ENCODE measurements at regions not wholly inside any gene's neighbourhood (a gene's known extent, or its start where the extent isn't known, plus 50 kb on each side); places are given as distances from the start of the nearest gene placed in this dataset.
A peak's percentile ranks its signal among the peaks of the same experiment; 100 is the strongest.

DNA sequence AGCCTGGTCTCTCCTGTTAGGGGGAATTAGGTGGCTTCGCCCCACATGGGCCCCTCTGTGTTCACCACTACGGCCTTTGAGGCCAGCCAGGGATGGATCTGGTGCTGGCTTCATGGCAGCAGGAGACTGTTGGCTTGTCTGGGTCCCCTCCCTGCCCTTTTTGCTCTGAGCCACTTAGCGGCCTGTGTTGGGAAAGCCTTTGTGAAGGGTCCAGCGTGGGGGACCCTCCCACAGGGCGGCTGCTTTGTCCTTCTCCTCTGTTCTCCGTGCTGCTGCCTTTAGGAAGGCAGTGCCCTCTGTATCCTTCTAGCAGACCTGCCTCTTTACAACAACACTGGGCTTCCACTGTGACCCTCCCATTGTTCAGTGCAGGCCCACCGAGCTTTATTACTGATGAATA, 118.4 kb downstream of the TSN start:
- Histone ChIP-seq H2BK20ac (ENCODE audit: low read length) (no peak overlapping the region), H3K14ac (ENCODE audit: insufficient read length) (no peak overlapping the region), H3K56ac (replicated peaks; ENCODE audit: insufficient read length, low read depth, low read length) (no peak overlapping the region), H2BK5ac (ENCODE audit: low read depth, low read length) (no peak overlapping the region), H2AFZ (ENCODE audit: low read length) (peak overlapping the region; percentile 79; the same call in 1 of the 2 replicates), H4K5ac (ENCODE audit: insufficient read length, low read depth, low read length) (no peak overlapping the region), H3K36me3 (ENCODE audit: control insufficient read depth in 2 of 4, insufficient read depth in 4 of 4, low read length in 3 of 4) (no peaks in the 10 kb centered on the region), H3K9me3 (ENCODE audit: insufficient read depth in 2 of 2, low read depth in 1 of 2, low read length in 1 of 2) (no peaks in the 10 kb centered on the region), H2BK15ac (ENCODE audit: low read length) (no peak overlapping the region), H3K18ac (ENCODE audit: extremely low read depth, low read length) (no peak overlapping the region), H2BK120ac (replicated peaks; ENCODE audit: low read depth, low read length) (no peak overlapping the region), H3K79me2 (ENCODE audit: control insufficient read depth in 1 of 2, insufficient read depth in 2 of 2, low read length in 2 of 2) (no peaks in the 10 kb centered on the region; a peak in 1 of 4 replicates), H3K4me2 (ENCODE audit: insufficient read depth in 1 of 2, low read depth in 2 of 2, low read length in 2 of 2) (no peak overlapping the region), H4K20me1 (replicated peaks in 1 of 2; ENCODE audit: control insufficient read depth in 1 of 2, insufficient read depth in 2 of 2, low read length in 2 of 2) (no peaks in the 10 kb centered on the region), H3K23me2 (ENCODE audit: low read depth, low read length) (no peaks in the 10 kb centered on the region), H4K8ac (ENCODE audit: extremely low read depth, insufficient read depth, low read length) (no peak overlapping the region), H2AK5ac (ENCODE audit: low read depth, low read length) (no peak overlapping the region), H3K27me3 (replicated peaks in 1 of 4; ENCODE audit: control insufficient read depth in 3 of 4, extremely low read depth in 1 of 4, insufficient read depth in 3 of 4, low read length in 3 of 4) (no peaks in the 10 kb centered on the region), H3K79me1 (ENCODE audit: low read depth, low read length) (no peaks in the 10 kb centered on the region), H3K27ac (ENCODE audit: low read depth, low read length) (no peak overlapping the region), H3K4me1 (replicated peaks in 1 of 4; ENCODE audit: control insufficient read depth in 3 of 4, insufficient read depth in 4 of 4, low read length in 3 of 4) (peaks cover 0 to 2% (median 0%) of the 10 kb centered on the region in 4 experiments; a peak in 2 of 7 replicates), H3K23ac (ENCODE audit: insufficient read length) (no peak overlapping the region), H3K4me3 (ENCODE audit: extremely low read depth in 1 of 4, insufficient read depth in 2 of 4, low read depth in 3 of 4, low read length in 4 of 4) (no peak overlapping the region), H3K4ac (replicated peaks; ENCODE audit: insufficient read length, low read depth, low read length) (no peak overlapping the region), H2BK12ac (ENCODE audit: low read depth, low read length) (no peak overlapping the region), H4K91ac (replicated peaks; ENCODE audit: insufficient read length, low read length) (no peak overlapping the region), H3K9ac (replicated peaks in 1 of 4; ENCODE audit: extremely low read depth in 1 of 4, low read depth in 3 of 4, low read length in 3 of 4) (no peak overlapping the region)
- DNase-seq (ENCODE audit: low read depth in 1 of 2, low spot score in 2 of 2) = no peak
- POLR2A ChIA-PET (ENCODE audit: partially characterized antibody) = no interaction called here
- CTCF ChIA-PET (ENCODE audit: partially characterized antibody) = no interaction called here
- TF ChIP-seq JUND (IDR thresholded peaks at IDR 0.05; ENCODE audit: low read length) (no peak), RAD21 (IDR thresholded peaks at IDR 0.05 in 1 of 2, conservative IDR thresholded peaks at IDR 0.05 in 1 of 2; ENCODE audit: low read depth in 2 of 2, low read length in 2 of 2) (0 out of 4 replicates have a peak, but pooled peaks of 1 of the 2 experiments have one; percentile 7)
- 83% methylated on average over 7 of the region's 7 CpGs; no CpG with 5 or more reads in 1 of the 2 experiments for WGBS, 2 experiments (ENCODE audit: extremely low coverage in 1 of 2, insufficient coverage in 1 of 2, insufficient read length in 1 of 2, insufficient replicate concordance in 2 of 2, low coverage in 1 of 2, low lambda C conversion rate in 2 of 2, missing lambda C conversion rate in 1 of 2)
- no peak for FAIRE-seq
